ENCODE measurements at regions not wholly inside any gene's neighbourhood (a gene's known extent, or its start where the extent isn't known, plus 50 kb on each side); places are given as distances from the start of the nearest gene placed in this dataset.

DNA sequence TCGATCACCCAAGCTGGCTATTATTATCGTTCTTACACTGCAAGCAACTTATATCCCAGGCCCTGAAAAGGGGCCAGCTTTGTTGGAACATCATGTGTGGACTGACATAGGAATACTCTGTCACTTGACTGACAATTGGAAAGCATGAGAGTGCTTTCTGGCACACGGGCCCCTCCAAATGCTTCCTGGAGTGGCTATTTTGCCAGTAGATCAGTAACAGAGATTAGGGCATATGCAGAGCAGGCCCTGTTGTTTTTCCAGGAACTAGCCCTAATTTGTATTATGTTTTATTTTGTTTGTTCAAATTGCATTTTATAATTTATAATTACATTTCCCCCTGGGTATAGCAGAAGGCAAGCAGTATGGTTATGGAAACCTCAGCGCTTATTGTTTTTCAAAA is 170.1 kb upstream of the FRMD6 start:
- TF ChIP-seq EZH2 (IDR thresholded peaks at IDR 0.05; ENCODE audit: borderline replicate concordance, low read depth, low read length, poor library complexity, severe bottlenecking), result no peak
- TF ChIP-seq, protein P1, sequence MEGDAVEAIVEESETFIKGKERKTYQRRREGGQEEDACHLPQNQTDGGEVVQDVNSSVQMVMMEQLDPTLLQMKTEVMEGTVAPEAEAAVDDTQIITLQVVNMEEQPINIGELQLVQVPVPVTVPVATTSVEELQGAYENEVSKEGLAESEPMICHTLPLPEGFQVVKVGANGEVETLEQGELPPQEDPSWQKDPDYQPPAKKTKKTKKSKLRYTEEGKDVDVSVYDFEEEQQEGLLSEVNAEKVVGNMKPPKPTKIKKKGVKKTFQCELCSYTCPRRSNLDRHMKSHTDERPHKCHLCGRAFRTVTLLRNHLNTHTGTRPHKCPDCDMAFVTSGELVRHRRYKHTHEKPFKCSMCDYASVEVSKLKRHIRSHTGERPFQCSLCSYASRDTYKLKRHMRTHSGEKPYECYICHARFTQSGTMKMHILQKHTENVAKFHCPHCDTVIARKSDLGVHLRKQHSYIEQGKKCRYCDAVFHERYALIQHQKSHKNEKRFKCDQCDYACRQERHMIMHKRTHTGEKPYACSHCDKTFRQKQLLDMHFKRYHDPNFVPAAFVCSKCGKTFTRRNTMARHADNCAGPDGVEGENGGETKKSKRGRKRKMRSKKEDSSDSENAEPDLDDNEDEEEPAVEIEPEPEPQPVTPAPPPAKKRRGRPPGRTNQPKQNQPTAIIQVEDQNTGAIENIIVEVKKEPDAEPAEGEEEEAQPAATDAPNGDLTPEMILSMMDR (conservative IDR thresholded peaks at IDR 0.05; ENCODE audit: low read depth, low read length), result no peak

Measured in A673 (cell line).